ENCODE measurements at regions not wholly inside any gene's neighbourhood (a gene's known extent, or its start where the extent isn't known, plus 50 kb on each side); places are given as distances from the start of the nearest gene placed in this dataset.

GRCh38 chrX:7269589-7269988, 121.6 kb upstream of the PUDP start:
- TF ChIP-seq CTCF (IDR thresholded peaks at IDR 0.05) (no peak), POLR2A (IDR thresholded peaks at IDR 0.05) (no peak)
